LNCaP clone FGC (cell line): ENCODE measurements at regions not wholly inside any gene's neighbourhood (a gene's known extent, or its start where the extent isn't known, plus 50 kb on each side); places are given as distances from the start of the nearest gene placed in this dataset.

Experiments used
- DNase-seq: peaks from one replicate; pipeline ENCODE4 v3.0.0-alpha.2; 2011; ENCODE audit warnings: low read depth
- H3K4me3 ChIP-seq: 2 replicates; pipeline ENCODE4 v1.5.1; 2011; ENCODE audit warnings: mild to moderate bottlenecking, low read depth, low read length, control low read depth
- TF ChIP-seq, protein P1 (sequence below): IDR thresholded peaks from 2 replicates; pipeline ENCODE4 v1.5.1; 2012; ENCODE audit warnings: mild to moderate bottlenecking; ENCODE audit not compliant: control insufficient read depth, insufficient read depth; ENCODE audit errors: extremely low read depth

DNA sequence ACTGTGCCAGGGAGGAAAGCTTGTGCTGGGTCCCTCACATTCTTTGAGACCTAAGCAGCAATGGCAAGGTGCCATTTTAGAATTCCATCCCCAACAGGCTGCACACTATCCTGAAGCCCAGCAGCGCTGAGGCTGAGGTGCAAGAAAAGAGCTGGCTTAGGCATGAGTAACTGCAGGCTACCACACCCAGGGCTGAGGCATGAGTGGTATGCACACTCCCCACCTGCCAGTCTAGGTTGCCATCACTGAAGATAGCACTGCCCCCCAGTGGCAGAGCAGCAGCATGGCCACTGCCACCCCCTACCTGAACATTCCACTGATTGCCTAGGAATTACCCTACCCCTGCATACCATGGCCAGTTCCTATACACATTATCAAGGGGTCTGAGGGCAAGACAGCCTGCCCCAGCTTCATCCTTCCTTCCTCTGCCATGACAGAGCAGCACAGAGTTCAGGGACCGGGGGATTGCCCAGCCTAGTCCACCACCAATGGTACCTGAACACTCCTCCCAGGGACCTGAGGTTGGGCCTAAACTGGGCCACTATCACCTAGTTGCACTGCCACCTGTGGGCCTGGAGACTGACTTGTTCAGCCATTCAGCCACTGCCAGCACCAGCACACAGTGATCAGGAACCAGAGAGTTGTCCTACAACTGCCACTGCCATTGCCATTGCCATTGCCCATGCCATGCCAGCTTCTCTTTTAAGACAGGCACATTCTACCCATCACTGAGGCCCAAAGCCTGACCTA, 129.8 kb downstream of the SATB1 start:
- no peak for DNase-seq
- TF ChIP-seq, protein P1, sequence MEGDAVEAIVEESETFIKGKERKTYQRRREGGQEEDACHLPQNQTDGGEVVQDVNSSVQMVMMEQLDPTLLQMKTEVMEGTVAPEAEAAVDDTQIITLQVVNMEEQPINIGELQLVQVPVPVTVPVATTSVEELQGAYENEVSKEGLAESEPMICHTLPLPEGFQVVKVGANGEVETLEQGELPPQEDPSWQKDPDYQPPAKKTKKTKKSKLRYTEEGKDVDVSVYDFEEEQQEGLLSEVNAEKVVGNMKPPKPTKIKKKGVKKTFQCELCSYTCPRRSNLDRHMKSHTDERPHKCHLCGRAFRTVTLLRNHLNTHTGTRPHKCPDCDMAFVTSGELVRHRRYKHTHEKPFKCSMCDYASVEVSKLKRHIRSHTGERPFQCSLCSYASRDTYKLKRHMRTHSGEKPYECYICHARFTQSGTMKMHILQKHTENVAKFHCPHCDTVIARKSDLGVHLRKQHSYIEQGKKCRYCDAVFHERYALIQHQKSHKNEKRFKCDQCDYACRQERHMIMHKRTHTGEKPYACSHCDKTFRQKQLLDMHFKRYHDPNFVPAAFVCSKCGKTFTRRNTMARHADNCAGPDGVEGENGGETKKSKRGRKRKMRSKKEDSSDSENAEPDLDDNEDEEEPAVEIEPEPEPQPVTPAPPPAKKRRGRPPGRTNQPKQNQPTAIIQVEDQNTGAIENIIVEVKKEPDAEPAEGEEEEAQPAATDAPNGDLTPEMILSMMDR = peak; percentile 85

DNA sequence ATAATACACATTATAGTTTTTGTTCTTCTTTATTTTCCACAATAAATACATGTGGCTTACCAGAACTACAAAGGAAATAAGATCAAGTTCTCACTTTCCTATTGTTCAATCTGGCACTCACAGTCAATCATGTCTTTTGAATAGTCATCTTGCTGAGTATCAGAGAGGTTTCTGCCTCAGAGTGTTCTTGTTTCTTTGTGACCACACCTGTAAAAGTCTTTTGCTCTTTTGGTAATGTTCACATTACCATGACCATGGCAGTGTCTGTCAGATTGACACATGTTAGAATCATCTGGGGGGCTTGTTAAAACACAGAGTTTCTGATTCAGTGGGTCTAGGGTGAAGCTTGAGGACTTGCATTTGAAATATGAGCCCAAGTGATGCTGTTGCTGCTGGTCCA, 135.0 kb downstream of the SATB1 start:
- TF ChIP-seq, protein P1 = no peak
- DNase-seq = no peak
- no peak overlapping the region for H3K4me3 ChIP-seq

More for the DNA sequence above, 129.8 kb downstream of the SATB1 start:
- no peak overlapping the region for H3K4me3 ChIP-seq

DNA sequence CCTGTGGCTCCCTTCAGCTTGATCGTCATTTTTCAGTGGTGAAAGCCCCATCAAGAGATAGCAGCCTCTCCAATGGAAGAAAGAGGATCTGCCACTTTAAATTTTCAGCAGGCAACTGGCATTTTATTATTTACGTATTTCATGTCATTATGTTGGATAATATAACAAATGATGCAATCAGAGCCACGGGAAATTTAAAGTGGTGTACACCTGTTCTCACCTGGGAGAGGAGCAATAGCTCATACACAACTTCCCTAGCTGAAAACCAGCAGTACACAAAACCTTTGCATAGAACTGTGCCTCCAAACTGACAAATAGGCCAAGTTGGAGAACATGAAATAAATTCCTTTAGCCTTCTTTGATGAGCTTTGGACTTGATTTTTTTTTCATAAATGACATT, 136.9 kb downstream of the SATB1 start:
- TF ChIP-seq, protein P1 = no peak
- no peak for DNase-seq
- H3K4me3 ChIP-seq = no peak overlapping the region

DNA sequence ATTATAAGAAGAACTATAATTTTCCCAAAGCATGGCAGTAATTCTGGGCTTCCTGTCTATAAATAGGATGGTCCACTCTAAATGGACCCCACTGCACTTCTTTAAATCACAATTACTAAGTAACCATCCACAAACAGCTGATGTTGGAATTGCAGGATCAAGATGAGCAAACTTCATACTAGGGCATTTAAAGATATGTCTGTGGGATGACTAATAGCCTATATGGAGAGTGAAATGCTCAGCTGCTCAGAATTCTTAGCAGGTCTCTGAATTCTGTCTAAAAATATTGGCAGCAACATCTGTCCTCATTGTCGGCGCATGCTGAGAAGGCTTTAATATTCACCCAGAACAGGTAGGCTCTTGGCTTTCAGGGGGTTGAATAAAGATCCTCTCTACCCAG, 140.4 kb downstream of the SATB1 start:
- TF ChIP-seq, protein P1 = no peak
- no peak overlapping the region for H3K4me3 ChIP-seq
- DNase-seq = no peak

DNA sequence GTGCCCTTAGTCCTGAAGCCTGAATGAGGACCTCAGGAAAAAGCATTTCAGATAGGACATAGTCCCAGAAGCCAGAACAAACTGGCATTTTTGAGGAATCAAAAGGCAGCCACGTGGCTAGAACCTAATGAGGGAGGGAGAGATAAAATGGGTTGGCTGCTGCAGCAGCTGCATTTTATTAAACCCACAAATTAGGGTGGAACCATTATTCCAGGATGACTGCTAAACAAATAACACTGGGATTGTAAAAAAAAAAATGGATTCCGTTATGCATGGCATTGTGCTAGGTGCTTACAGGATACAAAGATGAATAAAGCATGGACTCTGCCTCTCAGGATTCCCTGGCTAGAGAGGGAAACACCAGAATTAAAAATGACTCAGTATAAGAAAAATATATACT, 141.5 kb downstream of the SATB1 start:
- TF ChIP-seq, protein P1 = no peak
- DNase-seq = no peak
- H3K4me3 ChIP-seq = no peak overlapping the region

DNA sequence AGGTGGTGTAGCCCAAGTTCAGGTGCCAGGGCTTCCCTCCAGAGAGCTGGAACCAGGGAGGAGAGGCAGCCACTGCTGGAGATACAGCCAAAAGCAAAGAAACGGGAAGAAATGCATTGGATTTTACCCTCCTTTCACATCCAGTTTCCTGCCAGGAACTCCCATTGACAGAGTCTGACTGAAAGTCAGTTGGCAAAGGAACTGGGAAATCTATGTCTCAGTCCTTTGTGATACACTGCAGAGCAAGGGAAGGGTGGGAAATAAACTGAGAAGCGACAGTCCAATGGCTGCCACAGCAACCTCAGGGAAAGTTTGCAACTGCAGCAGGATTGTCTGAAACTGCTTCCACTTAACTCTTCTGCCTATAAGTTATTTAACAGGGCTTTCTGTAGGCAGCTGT, 142.6 kb downstream of the SATB1 start:
- no peak for DNase-seq
- TF ChIP-seq, protein P1 = no peak
- H3K4me3 ChIP-seq = no peak overlapping the region

DNA sequence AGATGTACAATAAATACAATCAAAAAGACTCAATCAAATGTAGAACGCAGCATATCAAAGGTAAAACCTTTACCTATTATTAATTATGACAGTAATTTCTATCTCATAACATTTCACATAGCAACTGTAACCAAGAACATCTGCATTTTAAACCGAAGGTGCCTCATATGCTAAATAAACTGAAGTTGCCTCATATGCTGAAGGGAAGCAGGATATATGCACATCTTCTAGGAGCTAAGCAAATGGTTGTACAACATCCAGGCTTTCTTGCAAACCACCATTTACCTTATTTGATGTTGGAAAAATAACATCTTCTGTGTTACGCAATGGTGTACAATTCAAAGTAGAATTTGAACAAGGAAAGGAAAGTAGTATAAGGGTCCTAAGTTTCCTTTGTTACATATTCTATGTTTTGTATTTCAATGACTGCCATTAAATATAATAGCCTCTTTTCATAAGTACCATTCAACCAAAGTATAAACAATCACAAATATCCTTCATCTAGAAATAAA, 145.9 kb downstream of the SATB1 start:
- TF ChIP-seq, protein P1 = no peak
- no peak overlapping the region for H3K4me3 ChIP-seq
- DNase-seq = no peak
